HL-60 (cell line): ENCODE measurements at regions not wholly inside any gene's neighbourhood (a gene's known extent, or its start where the extent isn't known, plus 50 kb on each side); places are given as distances from the start of the nearest gene placed in this dataset.

Experiments used
- CTCF ChIP-seq: IDR thresholded peaks from one replicate; pipeline ENCODE4 v1.5.1; 2011; ENCODE audit warnings: low read length, control low read depth, inconsistent platforms; ENCODE audit not compliant: insufficient read depth
- POLR2AphosphoS5 ChIP-seq: IDR thresholded peaks from 2 replicates; pipeline ENCODE4 v1.6.1; 2012; ENCODE audit warnings: low read depth

GRCh38 chr2:21890716-21891115, 766.9 kb downstream of the TDRD15 start:
- TF ChIP-seq CTCF (no peak), POLR2AphosphoS5 (no peak)
